Hepatocyte (in vitro differentiated cells): ENCODE measurements at regions not wholly inside any gene's neighbourhood (a gene's known extent, or its start where the extent isn't known, plus 50 kb on each side); places are given as distances from the start of the nearest gene placed in this dataset.

Source experiments
- DNase-seq: peaks from one replicate; pipeline ENCODE4 v3.0.0-alpha.2; 2016; ENCODE audit warnings: low spot score
- H2AFZ ChIP-seq: fragments of 200-600 bp; sonication (generic); 2 replicates; pipeline ENCODE4 v1.6.0; 2016; ENCODE audit warnings: antibody characterized with exemption, mild to moderate bottlenecking
- H3K27ac ChIP-seq: fragments of 200-600 bp; sonication (generic); 2 replicates; pipeline ENCODE4 v1.5.1; 2016; ENCODE audit warnings: mild to moderate bottlenecking
- H3K27me3 ChIP-seq: fragments of 200-600 bp; sonication (generic); 2 replicates; pipeline ENCODE4 v1.6.1; 2016
- H3K36me3 ChIP-seq: fragments of 200-600 bp; sonication (generic); replicated peaks from 2 replicates; pipeline ENCODE4 v1.5.1; 2016; ENCODE audit warnings: low read depth; ENCODE audit not compliant: insufficient read depth
- H3K4me1 ChIP-seq: fragments of 200-600 bp; sonication (generic); 2 replicates; pipeline ENCODE4 v1.5.1; 2016; ENCODE audit warnings: mild to moderate bottlenecking, moderate library complexity; ENCODE audit not compliant: insufficient read depth
- H3K4me2 ChIP-seq: fragments of 200-600 bp; sonication (generic); 2 replicates; pipeline ENCODE4 v1.6.0; 2016
- H3K4me3 ChIP-seq: fragments of 200-600 bp; sonication (generic); 2 replicates; pipeline ENCODE4 v1.5.1; 2016; ENCODE audit warnings: mild to moderate bottlenecking
- H3K79me2 ChIP-seq: fragments of 200-600 bp; sonication (generic); 2 replicates; pipeline ENCODE4 v1.6.0; 2017; ENCODE audit warnings: mild to moderate bottlenecking
- H3K9me2 ChIP-seq: fragments of 200-600 bp; sonication (generic); replicated peaks from 2 replicates; pipeline ENCODE4 v1.6.0; 2017; ENCODE audit warnings: mild to moderate bottlenecking; ENCODE audit not compliant: insufficient read depth
- H3K9me3 ChIP-seq: fragments of 200-600 bp; sonication (generic); 2 replicates; pipeline ENCODE4 v1.5.1; 2016; ENCODE audit warnings: low read depth, mild to moderate bottlenecking
- H4K20me1 ChIP-seq: fragments of 200-600 bp; sonication (generic); 2 replicates; pipeline ENCODE4 v1.6.0; 2016; ENCODE audit warnings: mild to moderate bottlenecking; ENCODE audit not compliant: insufficient read depth, poor library complexity, severe bottlenecking
- EZH2 ChIP-seq: fragments of 200-600 bp; sonication (generic); IDR thresholded peaks from 2 replicates; pipeline ENCODE4 v1.6.1; 2016; ENCODE audit warnings: antibody characterized with exemption, mild to moderate bottlenecking, borderline replicate concordance
- EZH2phosphoT487 ChIP-seq: fragments of 200-600 bp; sonication (generic); IDR thresholded peaks from one replicate; pipeline ENCODE4 v1.6.1; 2018; ENCODE audit warnings: antibody characterized with exemption, mild to moderate bottlenecking, low read depth, moderate library complexity; ENCODE audit not compliant: unreplicated experiment, severe bottlenecking
- WGBS: methylation state at CpG from one replicate; pipeline ENCODE4 v1.1.6; 2016; ENCODE audit warnings: low lambda C conversion rate; ENCODE audit errors: missing lambda C conversion rate; 5-methylcytosine and 5-hydroxymethylcytosine counted together
- TF ChIP-seq, protein P1 (sequence below): fragments of 200-600 bp; sonication (generic); IDR thresholded peaks from 2 replicates; pipeline ENCODE4 v1.5.1; 2016; ENCODE audit warnings: antibody characterized with exemption, mild to moderate bottlenecking; ENCODE audit not compliant: poor library complexity

DNA sequence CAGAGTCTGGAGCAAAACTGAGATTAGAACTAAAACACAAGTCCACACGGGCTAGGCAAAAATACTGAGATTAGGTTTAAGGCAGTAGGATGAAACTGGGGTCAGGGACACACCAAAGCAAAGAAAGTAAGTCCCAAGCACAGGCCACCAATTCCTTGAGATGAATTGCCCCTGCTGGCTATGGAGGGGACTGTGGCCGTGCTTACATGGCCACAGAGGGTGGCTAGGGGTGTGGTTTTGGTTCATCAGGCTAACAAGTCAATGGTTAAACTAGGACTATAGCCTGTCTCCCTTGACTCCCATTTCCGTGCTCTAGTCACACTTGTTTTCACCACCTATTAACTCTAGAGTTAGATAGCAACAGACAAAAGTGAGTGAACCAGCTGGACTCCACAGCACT, 394.8 kb downstream of the PBX1 start:
- Histone ChIP-seq H3K9me3 (no peaks in the 10 kb centered on the region), H3K27ac (no peak overlapping the region), H3K79me2 (no peaks in the 10 kb centered on the region), H3K27me3 (no peaks in the 10 kb centered on the region), H4K20me1 (no peaks in the 10 kb centered on the region), H3K36me3 (no peaks in the 10 kb centered on the region), H3K9me2 (no peaks in the 10 kb centered on the region), H3K4me2 (no peak overlapping the region), H3K4me1 (peaks cover 6% of the 10 kb centered on the region), H3K4me3 (no peak overlapping the region), H2AFZ (no peak overlapping the region)
- TF ChIP-seq EZH2 (no peak), EZH2phosphoT487 (no peak)
- TF ChIP-seq, protein P1, sequence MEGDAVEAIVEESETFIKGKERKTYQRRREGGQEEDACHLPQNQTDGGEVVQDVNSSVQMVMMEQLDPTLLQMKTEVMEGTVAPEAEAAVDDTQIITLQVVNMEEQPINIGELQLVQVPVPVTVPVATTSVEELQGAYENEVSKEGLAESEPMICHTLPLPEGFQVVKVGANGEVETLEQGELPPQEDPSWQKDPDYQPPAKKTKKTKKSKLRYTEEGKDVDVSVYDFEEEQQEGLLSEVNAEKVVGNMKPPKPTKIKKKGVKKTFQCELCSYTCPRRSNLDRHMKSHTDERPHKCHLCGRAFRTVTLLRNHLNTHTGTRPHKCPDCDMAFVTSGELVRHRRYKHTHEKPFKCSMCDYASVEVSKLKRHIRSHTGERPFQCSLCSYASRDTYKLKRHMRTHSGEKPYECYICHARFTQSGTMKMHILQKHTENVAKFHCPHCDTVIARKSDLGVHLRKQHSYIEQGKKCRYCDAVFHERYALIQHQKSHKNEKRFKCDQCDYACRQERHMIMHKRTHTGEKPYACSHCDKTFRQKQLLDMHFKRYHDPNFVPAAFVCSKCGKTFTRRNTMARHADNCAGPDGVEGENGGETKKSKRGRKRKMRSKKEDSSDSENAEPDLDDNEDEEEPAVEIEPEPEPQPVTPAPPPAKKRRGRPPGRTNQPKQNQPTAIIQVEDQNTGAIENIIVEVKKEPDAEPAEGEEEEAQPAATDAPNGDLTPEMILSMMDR = no peak
- DNase-seq = no peak
- 69% methylated on average over 3 of the region's 3 CpGs for WGBS

DNA sequence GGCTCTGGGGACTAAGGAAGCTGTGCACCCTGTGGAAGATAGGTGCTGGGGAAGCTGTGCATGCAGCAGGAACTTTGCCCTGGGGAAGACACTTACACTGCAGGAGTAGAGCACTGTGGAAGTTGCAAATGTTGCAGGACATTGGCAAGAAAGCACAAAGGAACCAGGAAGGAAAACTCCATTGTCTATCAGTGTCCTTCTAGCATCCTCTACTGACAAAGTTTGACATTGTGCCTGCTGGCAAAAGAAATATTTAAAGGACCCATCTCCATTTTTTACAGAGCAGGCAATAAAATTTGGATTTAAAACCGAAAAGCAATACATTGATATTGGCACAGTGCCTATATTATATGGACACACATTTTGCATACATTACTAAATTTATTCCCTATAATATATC, 394.1 kb downstream of the PBX1 start:
- 89% methylated on average over 1 of the region's 1 CpG for WGBS
- no peak for DNase-seq
- no peaks in the 10 kb centered on the region for H3K36me3 ChIP-seq
- H3K9me3 ChIP-seq = no peaks in the 10 kb centered on the region
- no peak overlapping the region for H3K4me3 ChIP-seq
- H3K9me2 ChIP-seq = no peaks in the 10 kb centered on the region
- H4K20me1 ChIP-seq = no peaks in the 10 kb centered on the region
- peaks cover 6% of the 10 kb centered on the region for H3K4me1 ChIP-seq
- H3K27ac ChIP-seq = no peak overlapping the region
- H2AFZ ChIP-seq = no peak overlapping the region
- H3K27me3 ChIP-seq = no peaks in the 10 kb centered on the region
- H3K79me2 ChIP-seq = no peaks in the 10 kb centered on the region
- no peak overlapping the region for H3K4me2 ChIP-seq
- TF ChIP-seq, protein P1 = peak; percentile 18
- no peak for TF ChIP-seq EZH2phosphoT487

DNA sequence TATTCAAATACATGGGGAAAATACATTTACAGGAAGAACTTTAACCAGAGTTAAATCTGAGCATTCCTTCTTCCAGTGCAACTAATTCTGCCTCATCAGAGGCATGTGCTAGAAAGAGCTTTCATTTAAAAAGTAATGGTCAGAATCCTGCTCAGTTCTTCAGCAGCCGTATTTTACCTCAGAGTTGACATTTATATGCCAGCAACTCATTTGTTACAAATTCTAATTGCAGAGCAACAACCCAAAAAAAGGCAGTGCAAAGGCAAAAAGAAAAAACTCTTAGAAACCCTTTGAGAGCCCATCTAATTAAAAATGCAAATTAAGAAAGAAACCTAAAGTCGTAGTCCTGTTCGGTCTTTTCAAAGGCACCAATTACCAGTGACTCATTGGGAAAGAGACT, 392.5 kb downstream of the PBX1 start:
- Histone ChIP-seq H3K27ac (peak overlapping the region; percentile 53), H3K79me2 (no peaks in the 10 kb centered on the region), H4K20me1 (no peaks in the 10 kb centered on the region), H3K9me2 (no peaks in the 10 kb centered on the region), H3K4me1 (peaks cover 6% of the 10 kb centered on the region), H3K27me3 (no peaks in the 10 kb centered on the region), H3K4me3 (no peak overlapping the region), H3K4me2 (no peak overlapping the region), H3K9me3 (peaks cover 3% of the 10 kb centered on the region), H2AFZ (no peak overlapping the region), H3K36me3 (no peaks in the 10 kb centered on the region)
- TF ChIP-seq EZH2 (no peak), EZH2phosphoT487 (no peak)
- TF ChIP-seq, protein P1 = no peak
- 67% methylated on average over 3 of the region's 3 CpGs for whole genome bisulfite sequencing
- no peak for DNase-seq

DNA sequence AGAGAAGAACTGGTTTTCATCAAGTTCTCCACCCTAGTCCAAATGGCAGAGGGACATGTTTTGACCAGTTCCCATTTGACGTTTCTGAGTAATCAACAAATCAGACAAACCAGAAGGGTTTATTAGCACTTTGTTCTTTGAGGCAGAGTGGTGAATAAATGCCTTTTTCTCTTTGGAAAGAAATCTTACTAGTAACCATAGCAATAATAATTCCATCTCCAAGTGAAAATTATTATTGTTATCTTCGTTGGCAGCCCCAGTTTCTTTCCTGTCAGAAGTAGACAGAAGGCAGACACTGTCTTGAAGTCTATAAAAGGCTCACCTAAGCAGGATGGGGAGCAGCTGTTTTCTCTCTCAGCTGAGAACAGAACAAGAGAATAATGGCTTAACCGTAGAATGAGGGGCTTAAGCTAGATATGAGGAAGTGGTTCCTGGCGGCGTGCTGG, 391.6 kb downstream of the PBX1 start:
- H3K27ac ChIP-seq = peak overlapping the region; percentile 66
- no peaks in the 10 kb centered on the region for H3K27me3 ChIP-seq
- 24% methylated on average over 5 of the region's 5 CpGs for WGBS

More for the DNA sequence above, 391.6 kb downstream of the PBX1 start:
- Histone ChIP-seq H3K9me2 (no peaks in the 10 kb centered on the region), H3K4me3 (no peak overlapping the region), H3K9me3 (peaks cover 3% of the 10 kb centered on the region), H3K4me2 (peak overlapping the region; percentile 18), H3K79me2 (no peaks in the 10 kb centered on the region), H3K36me3 (no peaks in the 10 kb centered on the region), H3K4me1 (peaks cover 6% of the 10 kb centered on the region), H2AFZ (no peak overlapping the region), H4K20me1 (no peaks in the 10 kb centered on the region)
- TF ChIP-seq, protein P1 = no peak
- no peak for TF ChIP-seq EZH2
- peak; percentile 43 for DNase-seq
